GM19468 (cell line): ENCODE measurements at regions not wholly inside any gene's neighbourhood (a gene's known extent, or its start where the extent isn't known, plus 50 kb on each side); places are given as distances from the start of the nearest gene placed in this dataset.
A peak's percentile ranks its signal among the peaks of the same experiment; 100 is the strongest.

ENCODE experiments used
- ATAC-seq: cut with Tn5 transposase; IDR thresholded peaks from one replicate; pipeline ENCODE4 v1.9.1; 2021; ENCODE audit warnings: mild to moderate bottlenecking, moderate library complexity, moderate number of reproducible peaks; ENCODE audit not compliant: unreplicated experiment; ENCODE audit errors: extremely low read depth

GRCh38 chr17:33745047-33745760 lies 452.1 kb upstream of the ASIC2 start:
- no peak for ATAC-seq

DNA sequence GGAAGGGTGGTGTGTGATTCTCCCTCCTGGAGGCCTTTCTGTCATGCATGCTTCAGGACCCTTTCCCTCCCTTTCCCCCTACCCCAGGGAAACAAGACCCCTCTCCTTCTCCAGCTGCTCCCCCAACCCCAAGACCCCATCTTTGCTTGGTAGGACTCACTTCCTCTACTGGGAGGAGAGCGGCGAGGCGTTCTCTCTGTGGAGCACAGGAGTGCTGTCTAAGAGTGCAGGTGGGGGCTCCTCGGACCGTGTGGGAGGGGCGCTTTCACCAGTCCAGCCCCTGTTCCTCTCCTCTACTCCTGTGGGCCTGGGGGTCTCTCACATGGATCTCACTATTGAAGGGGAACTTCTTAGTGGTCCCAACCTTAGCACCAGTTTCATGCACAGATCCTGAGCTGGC lies 456.1 kb upstream of the ASIC2 start:
- ATAC-seq = no peak

DNA sequence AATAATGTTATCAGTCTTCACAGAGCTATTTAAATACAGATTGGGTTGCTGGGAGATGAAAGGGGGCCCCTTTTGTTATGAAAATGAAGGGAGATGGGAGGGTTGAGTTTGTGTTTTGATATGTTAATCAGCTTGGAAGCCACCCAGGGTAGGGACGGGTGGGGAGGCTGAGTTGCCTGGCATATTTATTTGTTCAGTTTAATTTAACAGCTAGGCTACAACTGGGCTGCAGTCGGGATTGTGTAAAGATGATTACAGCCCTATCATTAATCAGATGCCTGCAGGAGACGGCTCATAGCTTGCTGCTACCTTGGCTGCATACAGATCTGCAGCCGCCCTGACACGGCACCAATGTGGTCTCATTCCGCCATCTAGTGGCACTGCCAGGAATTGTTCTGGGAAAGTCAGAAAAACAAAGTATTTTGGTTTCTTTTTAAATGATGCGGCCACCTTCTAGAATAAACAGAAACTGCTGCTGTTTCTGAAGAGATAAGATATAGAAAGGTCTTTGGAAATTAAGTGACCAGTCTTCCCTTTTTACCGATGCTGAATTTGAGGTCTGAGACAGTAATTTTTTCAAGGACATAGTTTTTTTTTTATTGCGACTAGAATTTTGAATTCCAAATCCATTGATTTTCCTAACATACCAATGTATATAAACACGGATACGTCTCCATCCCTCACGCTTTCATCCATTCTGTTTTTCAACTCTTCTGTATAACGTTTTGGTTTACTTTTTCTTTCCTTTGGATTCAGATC lies 458.0 kb upstream of the ASIC2 start:
- ATAC-seq = peak; percentile 46

GRCh38 chr17:33751702-33752065 lies 458.6 kb upstream of the ASIC2 start:
- no peak for ATAC-seq

- no peak for ATAC-seq
Measured at GRCh38 chr17:33753452-33753851, 460.4 kb upstream of the ASIC2 start.

- no peak for ATAC-seq
Measured at GRCh38 chr17:33756021-33756420, 462.9 kb upstream of the ASIC2 start.

GRCh38 chr17:33765871-33766270 lies 472.8 kb upstream of the ASIC2 start:
- ATAC-seq = no peak

DNA sequence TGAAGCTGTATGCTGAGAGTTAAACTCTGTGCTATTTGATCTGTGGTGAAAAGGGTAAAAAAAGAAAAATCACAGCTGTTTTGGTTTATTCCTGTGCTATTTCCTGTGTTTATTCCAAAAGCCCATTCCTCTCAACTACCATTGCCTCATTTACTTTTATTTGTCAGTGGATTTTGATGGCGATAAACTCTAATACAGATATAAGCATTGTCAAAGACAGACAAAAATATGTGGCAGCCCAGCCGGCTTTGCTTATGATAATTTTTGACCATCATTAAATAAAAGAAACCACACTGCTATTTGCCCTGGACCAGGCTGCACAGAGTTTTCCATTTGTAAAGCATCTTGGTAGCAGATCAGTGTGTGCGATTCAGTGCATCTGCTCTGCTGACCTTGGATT lies 473.6 kb upstream of the ASIC2 start:
- no peak for ATAC-seq

DNA sequence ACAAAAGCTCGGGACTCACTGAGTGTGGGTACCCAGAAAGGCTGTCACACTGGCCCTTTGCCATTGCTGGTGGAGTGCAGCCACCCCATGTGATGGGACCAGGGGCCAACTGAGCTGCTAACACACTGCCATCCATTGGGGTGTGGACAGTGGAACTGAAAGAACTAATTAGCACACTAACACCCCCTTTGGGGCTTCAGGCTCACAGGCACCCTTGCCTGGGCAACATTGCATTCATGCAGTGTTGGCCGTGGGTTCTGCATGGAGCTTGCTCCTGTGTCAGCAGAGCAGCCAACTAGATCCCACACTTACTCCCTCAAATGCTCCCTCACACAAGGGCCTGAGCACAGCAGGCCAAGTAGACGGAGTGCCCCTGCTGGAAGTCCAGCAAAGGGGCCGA lies 476.0 kb upstream of the ASIC2 start:
- ATAC-seq = no peak

DNA sequence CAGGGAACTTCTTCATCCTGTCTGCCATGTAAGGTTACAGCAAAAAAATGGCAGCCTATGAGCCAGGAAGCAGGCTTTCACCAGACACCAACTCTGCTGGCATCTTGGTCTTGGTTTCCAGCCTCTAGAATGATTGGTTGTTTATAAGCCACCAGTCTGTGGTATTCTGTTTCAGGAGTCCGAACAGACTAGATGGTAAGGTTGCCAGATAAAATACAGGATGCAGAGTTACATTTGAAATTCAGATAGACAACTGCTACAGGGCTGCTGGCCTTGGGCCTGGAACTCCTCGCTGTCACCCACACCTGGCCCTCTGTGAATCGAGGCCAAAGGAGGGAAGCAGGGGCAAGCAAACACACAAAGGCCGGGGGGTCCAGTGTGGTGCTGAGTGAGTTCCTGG lies 478.8 kb upstream of the CCL2 start:
- no peak for ATAC-seq

DNA sequence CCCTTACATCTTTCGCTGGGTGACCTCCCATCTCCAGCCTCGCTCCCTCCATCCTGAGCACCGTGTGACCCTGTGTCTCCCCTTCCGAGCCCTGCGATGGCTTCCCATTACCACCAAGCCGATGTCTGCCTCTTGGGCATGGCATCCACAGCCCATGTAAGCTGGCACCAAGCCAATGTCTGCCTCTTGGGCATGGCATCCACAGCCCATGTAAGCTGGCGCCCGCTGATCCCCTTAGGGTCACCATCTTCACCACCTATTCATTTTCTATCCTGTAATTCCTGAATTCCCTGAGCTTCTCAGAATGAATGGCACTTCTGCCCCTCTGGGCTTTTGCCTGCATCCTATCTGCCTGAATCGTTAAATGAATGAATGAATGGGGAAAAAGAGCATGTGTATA lies 478.2 kb upstream of the CCL2 start:
- no peak for ATAC-seq

- ATAC-seq = no peak
Measured at GRCh38 chr17:33777674-33778073, 477.4 kb upstream of the CCL2 start.

DNA sequence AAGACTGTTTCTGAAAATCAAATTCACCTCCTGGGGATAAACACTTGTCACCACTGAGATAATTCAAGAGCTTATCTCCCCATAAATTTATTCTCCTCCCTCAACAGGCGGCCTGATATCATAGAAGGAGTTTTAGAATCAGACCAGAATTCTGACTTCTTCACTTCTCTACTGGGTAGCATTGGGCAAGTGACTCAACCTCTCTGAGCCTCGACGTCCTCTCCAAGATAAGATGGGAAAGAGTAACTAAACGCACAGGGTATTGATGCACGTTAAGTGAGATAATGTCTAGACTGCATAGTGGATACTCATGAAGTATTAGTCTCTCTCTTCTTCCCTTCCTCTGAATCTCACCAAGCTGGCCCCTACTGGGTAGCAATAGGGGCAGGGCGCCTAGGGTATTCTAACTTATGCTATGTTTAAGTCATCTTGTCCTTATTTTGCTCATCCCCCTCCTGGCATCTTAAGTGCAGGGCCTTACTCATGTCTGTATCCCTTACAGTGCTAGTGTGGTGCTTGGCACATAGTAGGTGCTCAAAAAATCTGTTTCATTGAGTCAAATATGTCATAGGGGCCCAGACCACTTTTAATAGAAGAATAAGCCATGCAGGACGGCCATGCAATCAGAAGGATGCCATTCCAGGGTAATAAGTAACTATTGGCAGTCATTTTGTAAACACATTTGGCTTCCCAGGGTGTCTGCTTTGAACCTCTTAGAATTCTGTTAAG lies 476.4 kb upstream of the CCL2 start:
- ATAC-seq = no peak

DNA sequence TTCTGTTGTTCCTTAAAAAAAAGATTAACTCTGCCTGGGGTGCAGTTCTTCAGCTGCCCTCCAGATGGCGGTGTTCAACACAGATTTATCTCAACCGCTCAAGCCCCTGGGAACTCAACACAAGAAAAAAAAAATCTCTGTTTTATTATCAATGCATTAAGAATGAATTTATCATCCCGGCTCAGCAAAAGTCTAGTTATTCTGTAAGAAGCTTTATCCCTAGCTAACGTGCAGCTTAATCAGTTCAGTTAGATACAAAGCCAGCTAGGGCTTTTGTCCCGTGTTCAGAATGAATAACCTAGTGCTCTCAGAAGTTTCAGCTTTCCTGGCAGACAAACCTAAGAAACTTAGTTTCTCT lies 475.9 kb upstream of the CCL2 start:
- ATAC-seq = no peak

DNA sequence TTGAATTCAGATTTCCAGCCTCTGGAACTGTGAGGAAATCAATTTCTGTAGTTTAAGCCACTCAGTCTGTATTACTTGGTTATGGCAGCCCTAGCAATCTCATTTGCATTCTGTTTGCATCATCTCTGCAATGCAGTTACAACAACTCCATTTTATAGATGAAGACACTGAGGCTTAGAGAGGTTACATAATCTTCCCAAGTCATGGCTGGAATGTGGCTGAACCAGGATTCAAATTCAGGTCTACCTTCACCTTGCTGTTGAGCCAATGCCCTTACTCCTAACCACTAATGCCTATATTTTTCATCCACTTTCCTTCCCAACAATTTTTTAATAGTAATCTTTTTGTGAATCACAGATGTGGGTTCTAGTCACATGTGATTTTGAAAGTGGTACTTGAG lies 469.8 kb upstream of the CCL2 start:
- no peak for ATAC-seq

DNA sequence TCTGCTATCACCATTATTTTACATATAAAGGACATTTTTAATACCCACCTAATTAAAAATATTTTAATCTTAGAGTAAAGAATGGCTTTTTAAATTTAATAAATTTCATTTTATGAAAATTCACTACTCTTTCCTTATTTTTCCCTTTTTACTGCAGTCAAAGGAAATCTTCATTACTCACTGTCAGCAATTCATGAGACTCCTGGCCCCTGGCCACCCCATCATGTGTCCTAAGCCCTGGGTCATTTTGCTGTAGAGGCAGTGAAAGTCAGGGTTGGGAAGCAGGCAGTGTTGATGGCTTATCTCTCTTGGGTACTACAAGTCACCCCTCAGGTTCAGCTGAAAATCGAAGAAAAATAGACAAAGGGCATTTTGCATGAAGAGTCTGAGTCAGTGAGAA lies 468.6 kb upstream of the CCL2 start:
- ATAC-seq = no peak

- no peak for ATAC-seq
Measured at GRCh38 chr17:33789658-33790057, 465.4 kb upstream of the CCL2 start.

- no peak for ATAC-seq
Measured at GRCh38 chr17:33797181-33797580, 457.9 kb upstream of the CCL2 start.

GRCh38 chr17:33798308-33798707 lies 456.8 kb upstream of the CCL2 start:
- ATAC-seq = no peak

DNA sequence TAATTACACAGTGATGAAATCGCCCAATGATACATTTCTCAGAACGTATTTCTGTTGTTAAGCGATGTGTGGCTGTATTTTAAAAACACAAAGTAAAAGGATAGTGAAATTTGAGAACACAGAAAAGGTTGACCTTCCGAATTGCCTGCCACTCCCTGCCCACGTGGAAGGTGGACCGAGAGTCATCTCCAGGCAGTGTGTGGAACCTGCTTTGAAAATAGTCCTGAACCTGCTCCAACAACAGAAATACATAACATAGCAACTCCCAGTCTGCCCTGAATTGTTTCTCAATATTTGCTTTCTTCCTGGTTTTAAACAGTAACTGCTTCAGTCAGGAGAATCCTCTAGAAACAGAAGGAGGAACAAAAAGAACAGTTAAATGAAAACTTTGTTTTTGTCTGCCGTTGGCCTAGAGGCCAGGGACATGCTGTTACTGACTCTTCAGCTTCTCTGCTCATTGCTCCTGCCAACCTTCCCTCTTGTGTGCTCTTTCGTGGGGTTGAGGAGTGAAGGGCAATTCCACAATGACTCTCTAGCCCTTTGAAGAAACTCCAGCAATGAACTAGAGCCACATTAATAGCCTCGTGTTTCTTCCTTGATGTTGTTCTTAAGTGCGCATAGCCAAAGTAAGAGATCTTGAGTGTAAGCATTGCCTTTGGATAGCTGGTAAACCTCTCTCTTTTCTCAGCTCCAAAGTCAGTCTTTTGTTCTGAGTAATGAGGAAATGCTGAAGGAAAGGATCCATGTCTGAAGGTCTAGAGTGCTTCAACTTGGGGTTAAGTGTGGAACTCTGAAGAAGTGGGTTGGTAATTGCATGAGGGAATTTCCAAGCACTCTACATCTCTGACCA lies 452.5 kb upstream of the CCL2 start:
- no peak for ATAC-seq
